ENCODE measurements at regions not wholly inside any gene's neighbourhood (a gene's known extent, or its start where the extent isn't known, plus 50 kb on each side); places are given as distances from the start of the nearest gene placed in this dataset.
"Not testable (repeated sequence)": the region's sequence is repeated elsewhere in the genome, so short reads cannot be mapped to it uniquely, and the experiment has no call there.

- DNase-seq (ENCODE audit: low spot score) = no peak
Measured at GRCh38 chr13:95391362-95391761, 90.1 kb upstream of the ABCC4 start.

DNA sequence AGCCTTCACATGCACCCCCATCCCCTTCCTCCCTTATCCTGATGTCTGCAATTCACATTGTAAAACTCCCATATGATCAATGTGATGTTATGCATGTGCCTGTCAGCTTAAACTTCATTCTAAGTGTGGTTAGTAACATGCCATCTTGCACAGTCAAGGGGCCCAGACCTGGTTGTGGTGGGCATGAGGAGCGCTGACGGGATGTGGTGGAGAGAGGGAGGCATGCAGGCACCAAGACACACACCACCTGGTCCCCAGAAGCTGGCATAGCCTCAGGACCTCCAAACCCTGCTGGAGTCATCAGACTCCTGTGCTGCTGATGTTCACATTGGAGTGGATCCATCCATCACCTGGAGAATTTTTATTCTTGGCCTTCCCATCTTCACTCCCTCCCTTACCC lies 90.5 kb upstream of the ABCC4 start:
- no peak for DNase-seq (ENCODE audit: low spot score)

GRCh38 chr13:95392597-95392996 lies 91.3 kb upstream of the ABCC4 start:
- no peak for DNase-seq (ENCODE audit: low spot score)

DNA sequence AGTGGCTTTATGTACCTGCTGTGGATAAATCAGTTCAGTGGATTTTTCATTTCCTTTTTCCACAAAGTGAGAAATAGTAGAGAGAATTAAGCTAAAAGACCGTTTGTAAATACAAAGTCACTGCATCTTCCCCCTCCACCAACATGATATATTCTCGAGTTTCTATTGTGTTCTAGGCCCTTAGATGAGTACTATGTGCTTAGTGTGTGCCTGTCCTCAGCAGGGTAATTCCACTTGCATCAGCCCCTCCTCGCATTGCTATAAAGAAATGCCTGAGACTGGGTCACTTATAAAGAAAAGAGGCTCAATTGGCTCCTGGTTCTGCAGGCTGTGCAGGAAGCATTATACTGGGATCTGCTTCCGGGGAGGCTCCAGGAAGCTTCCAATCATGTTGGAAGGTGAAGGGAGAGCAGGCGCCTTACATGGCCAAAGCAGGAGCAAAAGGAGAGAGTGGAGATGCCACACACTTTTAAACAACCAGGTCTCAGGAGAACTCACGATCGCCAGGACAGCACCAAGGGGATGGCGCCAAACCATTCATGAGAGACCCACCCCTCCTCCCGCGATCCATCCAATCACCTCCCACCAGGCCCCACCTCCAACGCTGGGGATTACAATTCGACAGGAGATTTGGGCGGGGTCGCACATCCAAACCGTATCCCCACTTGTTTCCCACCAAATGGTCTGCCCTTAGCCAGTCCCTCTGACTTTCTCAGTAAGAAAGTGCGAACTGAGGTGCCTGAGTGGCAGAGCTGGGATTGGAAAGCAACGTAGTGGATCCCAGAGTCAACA lies 102.3 kb upstream of the ABCC4 start:
- no peak for DNase-seq (ENCODE audit: low spot score)

- DNase-seq (ENCODE audit: low spot score) = peak; percentile 86
Measured at GRCh38 chr13:95404141-95404882, 103.1 kb upstream of the ABCC4 start.

DNA sequence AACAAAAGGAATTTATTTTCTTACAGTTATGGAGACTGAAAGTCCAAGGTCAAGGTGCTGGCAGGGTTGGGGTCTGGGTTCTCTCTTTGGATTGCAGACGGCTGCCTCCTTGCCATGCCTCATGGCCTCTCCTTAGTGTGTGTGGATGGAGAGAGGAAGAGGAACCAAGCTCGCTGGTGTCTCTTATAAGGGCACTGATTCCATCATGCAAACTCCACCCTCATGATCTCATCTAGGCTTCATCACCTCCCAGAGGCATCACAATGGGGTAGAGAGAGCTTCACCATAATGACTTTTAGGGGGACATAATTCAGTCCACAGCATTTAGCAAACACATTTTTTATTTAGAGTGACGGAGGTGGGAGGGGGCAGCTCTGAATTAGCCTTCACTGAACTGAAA lies 104.9 kb upstream of the ABCC4 start:
- DNase-seq (ENCODE audit: low spot score) = no peak

DNA sequence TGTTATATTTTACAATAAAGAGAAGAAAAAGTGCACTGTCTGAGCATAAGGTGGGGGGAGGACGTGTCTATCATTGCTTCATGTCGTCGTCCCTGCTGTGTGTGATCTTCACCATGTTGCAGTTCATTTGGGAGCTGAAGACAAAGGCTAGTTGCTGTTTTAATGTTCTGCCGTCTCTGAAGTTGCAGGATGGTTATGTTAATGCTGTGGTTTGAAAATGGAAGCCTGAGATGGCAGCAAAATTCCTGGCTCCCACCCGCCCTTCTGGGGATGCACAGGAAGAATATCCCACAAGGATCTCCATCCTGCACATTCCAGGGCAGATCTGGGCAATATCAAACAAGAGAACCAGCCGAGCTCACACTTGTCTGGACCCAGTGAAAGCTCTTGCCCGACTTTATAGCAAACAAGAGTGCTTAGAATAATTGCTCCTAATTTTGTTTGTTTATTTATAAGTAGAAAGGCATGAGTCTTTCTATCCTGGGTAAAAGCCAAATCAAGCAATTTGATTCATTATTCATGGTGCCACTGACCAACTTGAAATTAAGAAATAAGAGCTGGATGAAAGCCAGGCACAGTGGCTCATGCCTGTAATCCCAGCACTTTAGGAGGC lies 110.3 kb upstream of the ABCC4 start:
- no peak for DNase-seq (ENCODE audit: low spot score)

- DNase-seq (ENCODE audit: low spot score) = no peak
Measured at GRCh38 chr13:95418946-95419345, 117.7 kb upstream of the ABCC4 start.

DNA sequence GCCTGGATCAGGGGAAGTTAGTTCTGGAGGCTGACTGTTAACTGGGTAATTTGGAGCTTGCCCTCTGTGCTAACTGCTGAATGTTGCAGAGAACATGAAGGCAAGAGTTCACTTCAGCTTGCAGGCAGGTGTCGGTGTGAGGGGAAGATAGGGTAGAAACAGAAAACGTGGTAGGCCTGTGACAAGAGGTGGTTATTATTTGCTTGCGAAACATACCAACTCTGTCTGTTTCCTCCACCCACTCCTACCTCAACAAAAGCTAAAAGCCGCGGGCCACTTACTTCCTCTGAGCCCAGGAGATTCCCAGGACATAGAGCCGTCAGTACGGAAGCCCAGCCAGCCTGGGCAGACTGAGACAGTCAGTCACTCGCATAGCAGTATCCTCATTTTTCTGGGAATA lies 119.2 kb upstream of the ABCC4 start:
- DNase-seq (ENCODE audit: low spot score) = no peak

DNA sequence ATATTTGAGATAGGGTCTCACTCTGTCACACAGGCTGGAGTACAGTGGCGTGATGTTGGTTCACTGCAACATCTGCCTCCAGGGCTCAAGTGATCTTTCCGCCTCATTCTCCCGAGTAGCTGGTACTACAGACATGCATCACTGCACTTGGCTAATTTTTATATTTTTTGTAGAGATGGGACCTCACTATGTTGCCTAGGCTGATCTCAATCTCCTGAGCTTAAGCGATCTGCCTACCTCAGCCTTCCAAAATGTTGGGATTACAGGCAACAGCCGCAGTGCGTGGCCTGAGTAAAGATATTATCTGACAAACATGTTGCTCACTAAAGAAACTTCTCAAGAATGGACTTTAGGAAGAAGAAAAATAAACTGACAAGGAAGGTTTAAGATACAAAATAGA lies 125.4 kb upstream of the ABCC4 start:
- no peak for DNase-seq (ENCODE audit: low spot score)

DNA sequence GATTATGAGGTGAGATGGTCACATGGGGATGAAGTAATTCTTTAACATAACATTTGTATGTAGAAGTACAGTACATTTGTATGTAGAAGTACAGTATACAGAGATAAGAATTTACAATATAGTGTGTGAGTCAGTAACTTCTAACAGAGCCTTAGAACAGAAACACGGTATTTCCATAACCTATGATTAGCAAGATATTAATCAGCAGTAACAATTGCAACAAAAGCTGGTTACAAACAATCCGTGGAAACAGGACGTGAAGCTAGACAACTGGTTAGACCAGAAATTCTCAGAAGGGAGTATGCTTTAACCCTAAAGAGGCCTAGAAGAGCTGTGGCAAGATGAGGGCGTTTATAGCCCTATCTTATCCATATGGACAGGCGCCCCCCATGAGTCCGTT lies 122.0 kb upstream of the CLDN10 start:
- not testable (repeated sequence) for DNase-seq (ENCODE audit: low spot score)

- no peak for DNase-seq (ENCODE audit: low spot score)
Measured at GRCh38 chr13:95432141-95432540, 120.4 kb upstream of the CLDN10 start.

GRCh38 chr13:95433537-95433936 lies 119.0 kb upstream of the CLDN10 start:
- DNase-seq (ENCODE audit: low spot score) = no peak

GRCh38 chr13:95434111-95434510 lies 118.4 kb upstream of the CLDN10 start:
- DNase-seq (ENCODE audit: low spot score) = no peak

DNA sequence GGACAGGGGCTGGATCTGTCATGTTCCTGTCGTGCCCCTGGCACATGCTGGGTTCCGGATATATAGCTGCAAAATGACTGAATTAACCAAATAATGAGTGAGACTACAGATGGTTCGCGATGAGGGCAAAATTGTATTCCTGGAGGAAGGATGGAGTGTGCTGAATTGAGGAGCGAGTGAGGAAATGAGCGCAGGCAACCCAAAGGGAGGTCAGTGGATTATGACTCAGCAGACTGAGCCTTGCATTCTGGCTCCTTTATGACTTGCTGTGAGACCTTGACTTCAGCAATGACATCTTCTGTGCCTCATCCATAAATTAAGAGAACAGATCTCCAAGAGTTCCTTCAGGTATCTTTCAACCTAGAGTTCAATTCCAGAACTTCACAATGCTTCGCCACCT lies 115.0 kb upstream of the CLDN10 start:
- no peak for DNase-seq (ENCODE audit: low spot score)

DNA sequence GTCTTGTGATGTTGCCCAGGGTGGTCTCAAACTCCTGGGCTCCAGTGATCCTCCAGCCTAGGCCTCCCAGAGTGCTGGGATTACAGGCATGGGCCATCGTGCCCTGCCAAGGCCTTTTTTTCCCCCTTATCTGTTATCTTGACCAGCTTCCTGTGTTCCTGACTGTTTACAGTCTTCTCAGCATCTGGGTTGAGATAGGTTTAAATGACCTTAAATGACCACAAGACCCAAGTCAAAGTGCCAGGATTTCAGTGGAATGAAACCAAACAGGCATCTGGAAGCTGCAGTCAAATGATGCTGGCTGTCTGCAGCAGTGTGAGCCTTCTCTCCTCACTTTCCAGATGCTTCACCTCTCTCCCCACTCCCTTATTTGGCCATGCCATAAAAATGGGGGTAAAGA lies 114.2 kb upstream of the CLDN10 start:
- no peak for DNase-seq (ENCODE audit: low spot score)

- DNase-seq (ENCODE audit: low spot score) = no peak
Measured at GRCh38 chr13:95440441-95441088, 112.0 kb upstream of the CLDN10 start.

GRCh38 chr13:95441326-95441725 lies 111.2 kb upstream of the CLDN10 start:
- DNase-seq (ENCODE audit: low spot score) = no peak

DNA sequence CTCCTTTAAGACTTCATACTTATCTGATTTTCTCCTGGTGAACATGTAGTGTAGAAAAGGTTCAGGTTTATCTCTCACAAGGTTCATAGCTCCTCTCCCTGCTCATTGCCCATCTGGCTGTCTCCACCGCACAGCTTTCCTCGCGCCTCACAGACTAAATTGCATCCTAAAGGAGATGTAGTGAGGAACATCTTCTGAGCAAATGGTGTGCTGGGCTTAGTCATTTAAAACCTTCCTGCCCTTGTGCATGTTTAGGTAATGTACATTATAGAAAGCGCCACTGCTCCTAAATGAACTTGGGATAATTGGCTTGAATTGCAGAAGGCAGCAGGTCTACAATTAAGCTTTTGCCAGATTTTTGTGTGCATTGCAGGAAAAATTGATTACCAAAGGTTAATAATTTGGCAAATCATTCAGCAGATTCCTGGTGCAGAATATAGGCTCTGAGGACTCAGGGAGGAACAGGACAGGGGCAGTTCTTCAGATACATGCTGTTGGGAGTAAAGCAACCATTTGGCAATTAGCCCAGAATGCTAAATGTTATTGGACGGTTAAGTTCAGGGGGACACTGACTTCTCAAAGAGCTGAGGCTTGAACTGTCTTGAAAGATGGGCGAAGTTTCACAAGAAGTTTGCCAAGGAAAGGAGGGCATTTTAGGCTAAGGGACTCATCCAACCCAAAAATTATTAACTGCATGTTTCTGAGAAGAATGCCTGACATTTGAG lies 108.4 kb upstream of the CLDN10 start:
- DNase-seq (ENCODE audit: low spot score) = no peak

GRCh38 chr13:95445131-95445530 lies 107.4 kb upstream of the CLDN10 start:
- no peak for DNase-seq (ENCODE audit: low spot score)

DNA sequence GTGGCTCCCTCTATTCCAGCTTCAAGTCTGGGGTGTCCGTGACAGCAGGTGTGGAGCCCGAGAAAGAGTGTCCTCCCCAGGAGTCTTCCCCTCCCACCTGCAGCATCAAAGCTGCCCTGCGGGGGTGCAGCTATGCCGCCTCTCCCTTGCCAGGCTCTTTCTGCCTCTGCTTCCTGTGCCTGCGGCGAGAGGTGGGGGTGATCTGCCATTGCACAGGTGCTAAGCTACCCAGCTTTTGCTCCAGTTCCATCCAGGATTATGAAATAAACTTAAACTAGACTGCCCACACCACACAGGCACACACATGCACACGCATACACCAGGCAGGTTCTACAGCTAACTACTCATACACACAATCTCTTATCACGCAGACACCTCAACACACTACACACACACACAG lies 104.7 kb upstream of the CLDN10 start:
- no peak for DNase-seq (ENCODE audit: low spot score)

DNA sequence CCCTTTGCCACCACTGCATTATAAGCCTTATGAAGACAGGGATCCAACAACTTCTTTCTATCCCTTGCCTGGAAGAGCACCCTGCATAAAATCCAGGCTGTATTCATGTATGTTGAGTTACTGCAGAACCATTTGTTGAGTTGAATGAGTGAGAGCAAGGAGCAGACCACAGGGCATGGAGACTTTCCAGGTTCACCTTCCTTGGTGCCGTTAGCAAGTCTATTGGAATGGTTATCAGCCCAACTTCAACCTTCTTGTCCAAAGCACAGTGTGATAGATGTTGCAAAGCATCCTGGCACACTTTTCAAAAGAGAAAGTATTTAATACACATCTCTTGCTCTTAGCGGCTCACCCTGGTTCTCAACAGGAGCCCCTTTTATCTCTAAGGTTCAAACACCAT lies 100.9 kb upstream of the CLDN10 start:
- no peak for DNase-seq (ENCODE audit: low spot score)

Measured in hematopoietic multipotent progenitor cell treated with erythropoietin and hydrocortisone succinate and interleukin-3 and kit ligand, for 15 days (in vitro differentiated cells).